OCI-LY7 (cell line): ENCODE measurements at regions not wholly inside any gene's neighbourhood (a gene's known extent, or its start where the extent isn't known, plus 50 kb on each side); places are given as distances from the start of the nearest gene placed in this dataset.
"Not testable (repeated sequence)": the region's sequence is repeated elsewhere in the genome, so short reads cannot be mapped to it uniquely, and the experiment has no call there.

Experiments used
- BruUV-seq: library from RNA; stranded (reverse); fragments of 400-500 nt; replicated peaks from 2 replicates; lab custom pipeline; 2021; lab: Mats Ljungman, UMichigan
- CTCF ChIA-PET: fragments of 300-600 bp; sonication (Branson Sonifier 250); formaldehyde crosslinking; loops from one replicate; lab custom pipeline; 2022; ENCODE audit warnings: antibody characterized with exemption; ENCODE audit not compliant: unreplicated experiment; lab: Charles Lee
- POLR2A ChIA-PET: fragments of 300-600 bp; sonication (Branson Sonifier 250); formaldehyde crosslinking; loops from one replicate; lab custom pipeline; 2022; ENCODE audit warnings: antibody characterized with exemption; lab: Charles Lee
- DNase-seq: peaks from one replicate; pipeline ENCODE4 v3.0.0-alpha.2; 2015; ENCODE audit warnings: low spot score
- H2AFZ ChIP-seq: fragments of 200-600 bp; sonication (generic), shearing (Covaris generic); 2 replicates; pipeline ENCODE4 v1.6.1; 2014; ENCODE audit warnings: mild to moderate bottlenecking, antibody characterized with exemption, low read length, moderate library complexity
- H3K27ac ChIP-seq: fragments of 200-600 bp; sonication (generic); 2 replicates; pipeline ENCODE4 v1.5.1; 2014; ENCODE audit warnings: mixed run types, low read depth, mild to moderate bottlenecking, moderate library complexity, low read length, inconsistent platforms; ENCODE audit not compliant: poor library complexity, severe bottlenecking
- H3K36me3 ChIP-seq: fragments of 200-600 bp; sonication (generic); 2 replicates; pipeline ENCODE4 v1.6.1; 2014; ENCODE audit warnings: mild to moderate bottlenecking, antibody characterized with exemption, low read length, moderate library complexity, mixed read lengths; ENCODE audit not compliant: insufficient read depth
- H3K4me1 ChIP-seq: fragments of 200-600 bp; sonication (generic); 2 replicates; pipeline ENCODE4 v1.5.1; 2014; ENCODE audit warnings: mild to moderate bottlenecking, low read length; ENCODE audit not compliant: insufficient read depth, poor library complexity, severe bottlenecking
- H3K4me2 ChIP-seq: fragments of 200-600 bp; sonication (generic); 2 replicates; pipeline ENCODE4 v1.6.1; 2014; ENCODE audit warnings: mild to moderate bottlenecking, low read length
- H3K4me3 ChIP-seq: fragments of 200-600 bp; sonication (generic); 2 replicates; pipeline ENCODE4 v1.5.1; 2014; ENCODE audit warnings: mild to moderate bottlenecking, low read depth, low read length; ENCODE audit not compliant: poor library complexity, severe bottlenecking
- H3K79me2 ChIP-seq: fragments of 200-600 bp; sonication (generic); 2 replicates; pipeline ENCODE4 v1.6.1; 2016; ENCODE audit warnings: low read depth, mild to moderate bottlenecking, low read length, moderate library complexity, mixed read lengths; ENCODE audit not compliant: insufficient read depth
- H3K9me2 ChIP-seq: fragments of 200-600 bp; sonication (generic); 2 replicates; pipeline ENCODE4 v1.6.1; 2016; ENCODE audit warnings: mild to moderate bottlenecking, low read length, mixed read lengths; ENCODE audit not compliant: insufficient read depth
- H3K9me3 ChIP-seq: fragments of 200-600 bp; sonication (generic); 2 replicates; pipeline ENCODE4 v1.6.1; 2014; ENCODE audit warnings: mild to moderate bottlenecking, mixed run types, low read length, mixed read lengths
- H4K20me1 ChIP-seq: fragments of 200-600 bp; sonication (generic); 2 replicates; pipeline ENCODE4 v1.6.1; 2014; ENCODE audit warnings: mild to moderate bottlenecking, antibody characterized with exemption, low read length, moderate library complexity, mixed read lengths; ENCODE audit not compliant: insufficient read depth
- CTCF ChIP-seq: fragments of 200-600 bp; sonication (generic); conservative IDR thresholded peaks from 2 replicates; pipeline ENCODE4 v1.5.1; 2014; ENCODE audit warnings: mild to moderate bottlenecking, antibody characterized with exemption, low read length, moderate library complexity, mixed read lengths
- EZH2phosphoT487 ChIP-seq: fragments of 200-600 bp; sonication (generic); IDR thresholded peaks from 2 replicates; pipeline ENCODE4 v1.6.1; 2018; ENCODE audit warnings: low read depth, borderline replicate concordance, mild to moderate bottlenecking, mixed run types, antibody characterized with exemption, low read length, moderate library complexity, mixed read lengths
- intact Hi-C: fragments of 100-400 bp; cut with micrococcal nuclease; formaldehyde crosslinking; loops from one replicate; pipeline ENCODE4 v1.10.0; 2022; ENCODE audit not compliant: unreplicated experiment

GRCh38 chr6:84836366-84836765 lies 72.0 kb upstream of the TBX18 start:
- Histone ChIP-seq H3K36me3 (no peaks in the 10 kb centered on the region), H3K27ac (no peak overlapping the region), H3K4me3 (no peak overlapping the region), H3K9me3 (no peaks in the 10 kb centered on the region), H3K9me2 (no peaks in the 10 kb centered on the region), H2AFZ (no peak overlapping the region), H3K4me1 (no peaks in the 10 kb centered on the region), H4K20me1 (no peaks in the 10 kb centered on the region), H3K4me2 (no peak overlapping the region), H3K79me2 (no peaks in the 10 kb centered on the region)
- intact Hi-C loops: no loop called here
- no TSS peak for BruUV-seq
- no peak for TF ChIP-seq CTCF
- TF ChIP-seq EZH2phosphoT487: no peak
- ChIA-PET CTCF (no interaction called here), POLR2A (no interaction called here)
- DNase-seq: no peak

GRCh38 chr6:84835340-84835739 lies 70.9 kb upstream of the TBX18 start:
- CTCF ChIA-PET: no interaction called here
- H2AFZ ChIP-seq: no peak overlapping the region
- H3K4me3 ChIP-seq: no peak overlapping the region
- no peak overlapping the region for H3K27ac ChIP-seq
- H3K4me2 ChIP-seq: no peak overlapping the region
- no peaks in the 10 kb centered on the region for H3K79me2 ChIP-seq
- intact Hi-C loops: no loop called here
- no peaks in the 10 kb centered on the region for H4K20me1 ChIP-seq
- H3K4me1 ChIP-seq: no peaks in the 10 kb centered on the region
- no peak for DNase-seq
- H3K9me3 ChIP-seq: no peaks in the 10 kb centered on the region
- POLR2A ChIA-PET: no interaction called here
- BruUV-seq: no TSS peak
- no peaks in the 10 kb centered on the region for H3K9me2 ChIP-seq
- TF ChIP-seq CTCF (no peak), EZH2phosphoT487 (no peak)
- H3K36me3 ChIP-seq: no peaks in the 10 kb centered on the region

GRCh38 chr6:84831924-84832323 lies 67.5 kb upstream of the TBX18 start:
- H2AFZ ChIP-seq, H3K36me3 ChIP-seq, POLR2A ChIA-PET, H3K9me3 ChIP-seq, H4K20me1 ChIP-seq, CTCF ChIA-PET, H3K79me2 ChIP-seq, DNase-seq, BruUV-seq, H3K4me1 ChIP-seq, H3K27ac ChIP-seq, H3K9me2 ChIP-seq, H3K4me2 ChIP-seq, intact Hi-C loops, H3K4me3 ChIP-seq: not testable (repeated sequence)
